Breast epithelium (tissue), 3 donors: ENCODE measurements at regions not wholly inside any gene's neighbourhood (a gene's known extent, or its start where the extent isn't known, plus 50 kb on each side); places are given as distances from the start of the nearest gene placed in this dataset.
"Not testable (repeated sequence)": the region's sequence is repeated elsewhere in the genome, so short reads cannot be mapped to it uniquely, and the experiment has no call there.

Experiments
- POLR2A ChIP-seq: fragments of 450-650 bp; IDR thresholded peaks from one replicate; pipeline ENCODE4 v1.6.1; 2016; ENCODE audit warnings: antibody characterized with exemption, mild to moderate bottlenecking, moderate library complexity
- TF ChIP-seq, protein P1 (sequence below), 3 donors: fragments of 450-650 bp; IDR thresholded peaks; one replicate each; pipeline ENCODE4 v1.5.1; 2016 to 2017; ENCODE audit warnings: antibody characterized with exemption in 3 of 3, mild to moderate bottlenecking in 3 of 3, moderate library complexity in 3 of 3

DNA sequence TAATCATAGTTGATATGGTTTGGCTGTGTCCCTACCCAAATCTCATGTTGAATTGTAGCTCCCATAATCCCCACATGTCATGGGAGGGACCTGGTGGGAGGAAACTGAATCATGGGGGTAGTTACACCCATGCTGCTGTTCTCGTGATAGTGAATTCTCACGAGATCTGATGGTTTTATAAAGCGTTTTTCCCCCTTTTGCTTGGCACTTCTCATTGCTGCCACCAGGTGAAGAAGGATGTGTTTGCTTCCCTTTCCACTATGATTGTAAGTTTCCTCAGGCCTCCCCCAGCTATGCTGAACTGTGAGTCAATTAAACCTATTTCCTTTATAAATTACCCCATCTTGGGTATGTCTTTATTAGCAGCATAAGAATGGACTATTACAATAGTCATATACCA is 86.0 kb upstream of the MID1 start:
- TF ChIP-seq, protein P1, sequence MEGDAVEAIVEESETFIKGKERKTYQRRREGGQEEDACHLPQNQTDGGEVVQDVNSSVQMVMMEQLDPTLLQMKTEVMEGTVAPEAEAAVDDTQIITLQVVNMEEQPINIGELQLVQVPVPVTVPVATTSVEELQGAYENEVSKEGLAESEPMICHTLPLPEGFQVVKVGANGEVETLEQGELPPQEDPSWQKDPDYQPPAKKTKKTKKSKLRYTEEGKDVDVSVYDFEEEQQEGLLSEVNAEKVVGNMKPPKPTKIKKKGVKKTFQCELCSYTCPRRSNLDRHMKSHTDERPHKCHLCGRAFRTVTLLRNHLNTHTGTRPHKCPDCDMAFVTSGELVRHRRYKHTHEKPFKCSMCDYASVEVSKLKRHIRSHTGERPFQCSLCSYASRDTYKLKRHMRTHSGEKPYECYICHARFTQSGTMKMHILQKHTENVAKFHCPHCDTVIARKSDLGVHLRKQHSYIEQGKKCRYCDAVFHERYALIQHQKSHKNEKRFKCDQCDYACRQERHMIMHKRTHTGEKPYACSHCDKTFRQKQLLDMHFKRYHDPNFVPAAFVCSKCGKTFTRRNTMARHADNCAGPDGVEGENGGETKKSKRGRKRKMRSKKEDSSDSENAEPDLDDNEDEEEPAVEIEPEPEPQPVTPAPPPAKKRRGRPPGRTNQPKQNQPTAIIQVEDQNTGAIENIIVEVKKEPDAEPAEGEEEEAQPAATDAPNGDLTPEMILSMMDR (IDR thresholded peaks at IDR 0.05), result not testable (repeated sequence)
- not testable (repeated sequence) for TF ChIP-seq POLR2A
